ENCODE measurements at regions not wholly inside any gene's neighbourhood (a gene's known extent, or its start where the extent isn't known, plus 50 kb on each side); places are given as distances from the start of the nearest gene placed in this dataset.

- TF ChIP-seq CTCF (conservative IDR thresholded peaks at IDR 0.05 in 1 of 2, IDR thresholded peaks at IDR 0.05 in 1 of 2; ENCODE audit: low read depth in 1 of 2, low read length in 2 of 2) (no peak), EZH2 (IDR thresholded peaks at IDR 0.05; ENCODE audit: low read length, missing control alignments) (no peak)
These were observed 304.3 kb upstream of the ARRDC3 start for GRCh38 chr5:91687430-91687829.

Measured in fibroblast of lung (primary cell).